Kidney capillary endothelial cell (primary cell): ENCODE measurements at regions not wholly inside any gene's neighbourhood (a gene's known extent, or its start where the extent isn't known, plus 50 kb on each side); places are given as distances from the start of the nearest gene placed in this dataset.

Experiments
- DNase-seq: peaks from one replicate; pipeline ENCODE4 v3.0.0-alpha.2; 2018; ENCODE audit warnings: low spot score

DNA sequence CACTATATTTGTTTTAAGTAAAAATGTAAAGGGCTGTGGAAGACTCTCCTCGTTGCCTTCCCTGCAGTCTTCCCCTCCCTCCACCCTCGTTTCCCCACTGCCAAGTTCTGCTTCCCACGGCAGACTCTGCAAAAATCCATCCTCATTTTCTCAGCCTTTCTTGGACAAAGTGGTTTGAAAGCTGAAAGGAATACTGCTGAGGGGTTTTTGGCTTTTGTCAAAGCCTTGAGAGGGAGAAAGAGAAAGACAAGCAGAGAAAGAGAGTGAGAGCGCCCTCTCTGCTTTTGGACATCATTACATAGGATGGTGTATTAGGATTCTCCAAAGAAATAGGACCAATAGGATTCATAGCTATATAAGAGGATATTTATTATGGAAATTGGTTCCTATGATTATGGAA, 455.9 kb upstream of the SOX11 start:
- no peak for DNase-seq

DNA sequence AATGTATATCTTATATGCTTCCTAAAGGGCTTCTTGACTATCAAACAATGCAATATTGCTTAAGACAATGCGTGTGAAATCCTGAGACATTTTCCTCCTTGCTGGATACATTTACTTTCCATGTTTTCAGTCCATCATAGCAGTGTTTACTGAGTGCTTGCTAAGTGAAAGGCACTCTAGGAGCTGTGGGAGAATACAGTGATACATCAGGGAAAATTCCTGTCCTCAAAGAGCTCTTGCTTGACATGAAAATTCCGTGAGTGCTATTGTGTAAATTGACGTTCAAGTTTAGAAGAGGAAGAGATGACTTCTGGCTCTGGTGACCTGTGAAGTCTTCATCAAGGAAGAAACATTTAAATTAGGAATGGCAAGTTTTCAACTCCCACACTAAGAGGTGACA, 449.4 kb upstream of the SOX11 start:
- no peak for DNase-seq

DNA sequence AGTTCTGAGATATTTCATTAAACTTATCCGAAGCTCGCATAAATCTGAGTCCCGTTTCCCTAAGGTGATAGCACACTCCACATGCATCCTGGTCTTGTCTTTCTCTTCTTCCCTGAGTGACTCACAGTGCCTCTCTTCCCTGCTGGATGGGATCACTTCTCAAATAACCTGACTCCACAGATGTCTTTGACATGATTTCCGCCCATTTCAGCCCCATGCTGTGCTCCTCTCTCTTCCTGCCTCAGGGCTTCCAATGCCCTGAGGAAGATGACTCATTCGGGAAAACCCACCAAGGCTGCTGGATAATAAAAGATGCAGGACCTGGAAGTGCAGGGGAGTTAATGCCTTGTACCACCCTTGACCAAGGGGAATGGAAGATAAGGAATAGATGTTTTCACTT, 441.7 kb upstream of the SOX11 start:
- DNase-seq: peak; percentile 73

DNA sequence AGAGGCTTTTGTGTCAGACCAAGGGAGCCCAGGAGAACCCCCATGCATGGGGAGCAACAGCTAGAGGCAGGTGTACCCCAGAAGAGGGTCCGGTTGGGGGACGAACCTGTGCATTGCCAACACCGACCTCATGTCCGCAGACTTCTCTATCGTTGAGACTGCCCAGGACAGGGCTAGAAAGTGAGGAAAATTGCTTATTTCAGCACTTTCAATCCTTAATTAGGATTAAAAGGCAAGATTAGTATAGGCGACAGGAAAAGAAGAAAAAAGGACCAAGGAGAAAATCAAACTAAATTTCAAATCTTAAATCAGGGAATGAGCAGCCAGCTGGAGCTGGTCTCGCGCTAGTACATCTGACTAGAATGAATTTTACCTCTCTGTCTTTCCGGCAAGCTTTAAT, 438.9 kb upstream of the SOX11 start:
- no peak for DNase-seq

DNA sequence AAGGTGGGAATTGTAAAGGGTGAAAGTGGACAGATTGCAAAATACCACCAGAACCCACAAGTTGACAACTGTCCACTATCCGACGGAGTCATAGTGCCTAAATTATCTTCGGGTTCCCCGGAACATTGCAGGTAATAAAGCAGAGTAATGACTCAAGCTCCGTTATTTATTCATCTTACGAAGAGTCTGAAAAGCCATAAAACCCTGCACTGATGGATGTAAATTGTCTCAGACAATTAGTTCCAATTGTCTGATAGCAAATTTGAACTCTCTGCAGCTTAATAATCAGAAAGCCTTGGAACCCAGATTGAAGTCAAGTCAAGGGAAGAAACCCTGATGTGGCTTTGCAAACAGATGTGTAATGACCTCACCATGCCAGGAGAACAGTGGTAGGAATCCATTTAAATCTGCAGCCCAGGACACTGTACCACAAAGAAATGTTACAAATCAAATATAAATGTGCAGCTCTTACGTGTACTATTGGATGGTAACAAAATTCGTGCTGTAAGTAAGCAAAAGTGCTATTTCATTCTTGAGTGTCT, 437.3 kb upstream of the SOX11 start:
- no peak for DNase-seq

DNA sequence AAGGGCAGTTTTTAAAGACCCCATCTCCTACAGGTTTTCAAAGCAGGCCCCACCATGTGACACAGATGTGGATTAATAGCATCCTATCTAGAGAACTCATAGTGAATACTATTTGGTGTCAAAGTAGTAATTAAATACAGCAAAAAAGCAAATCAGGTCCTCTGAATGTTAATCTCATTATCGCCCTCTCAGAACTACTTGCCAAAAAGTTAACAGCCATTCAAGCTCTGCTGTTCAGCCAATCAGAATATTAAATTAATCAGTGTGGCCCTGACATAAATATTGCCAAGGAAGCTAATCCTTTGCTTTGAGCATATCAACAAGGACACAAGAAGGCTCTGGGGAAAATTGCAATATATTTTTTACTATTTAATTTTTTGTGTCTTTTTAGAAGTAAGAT, 428.9 kb upstream of the SOX11 start:
- DNase-seq: no peak

DNA sequence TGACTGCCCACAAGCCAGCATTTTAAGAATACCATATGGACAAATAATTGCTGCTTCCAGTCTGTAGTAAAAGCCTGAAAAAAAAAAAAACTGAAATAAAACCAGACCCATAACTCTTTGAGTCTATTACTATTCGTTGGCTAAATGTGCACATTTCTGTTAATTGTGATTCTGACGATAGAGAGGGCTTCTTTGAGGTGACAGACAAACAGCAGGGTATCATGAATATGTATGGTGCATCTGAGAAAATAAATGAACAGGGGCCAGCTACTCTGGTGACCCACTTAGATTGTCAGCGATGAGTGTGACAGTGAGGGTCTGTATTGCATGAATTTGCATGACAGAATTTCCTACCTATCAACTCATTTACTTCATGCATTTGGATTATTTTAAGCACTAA, 427.8 kb upstream of the SOX11 start:
- DNase-seq: no peak

DNA sequence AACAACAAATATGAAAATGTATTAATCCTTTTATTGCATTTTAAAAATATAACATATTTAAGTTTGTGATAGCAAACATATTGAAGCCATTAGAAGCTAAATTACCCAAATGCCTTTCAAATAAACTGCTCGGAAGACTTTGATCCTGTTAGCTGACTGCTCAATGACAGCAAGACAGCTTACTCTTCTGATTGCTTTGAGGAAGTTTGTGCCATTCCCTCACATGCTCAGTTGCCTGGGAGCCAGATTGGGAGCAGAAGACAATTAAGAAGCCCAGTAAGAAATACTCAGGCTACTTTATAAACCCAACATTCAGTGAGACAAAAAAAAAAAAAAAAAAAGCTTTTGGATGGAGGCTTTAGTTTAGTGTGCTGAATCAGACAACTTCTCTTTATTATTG, 407.1 kb upstream of the SOX11 start:
- no peak for DNase-seq

DNA sequence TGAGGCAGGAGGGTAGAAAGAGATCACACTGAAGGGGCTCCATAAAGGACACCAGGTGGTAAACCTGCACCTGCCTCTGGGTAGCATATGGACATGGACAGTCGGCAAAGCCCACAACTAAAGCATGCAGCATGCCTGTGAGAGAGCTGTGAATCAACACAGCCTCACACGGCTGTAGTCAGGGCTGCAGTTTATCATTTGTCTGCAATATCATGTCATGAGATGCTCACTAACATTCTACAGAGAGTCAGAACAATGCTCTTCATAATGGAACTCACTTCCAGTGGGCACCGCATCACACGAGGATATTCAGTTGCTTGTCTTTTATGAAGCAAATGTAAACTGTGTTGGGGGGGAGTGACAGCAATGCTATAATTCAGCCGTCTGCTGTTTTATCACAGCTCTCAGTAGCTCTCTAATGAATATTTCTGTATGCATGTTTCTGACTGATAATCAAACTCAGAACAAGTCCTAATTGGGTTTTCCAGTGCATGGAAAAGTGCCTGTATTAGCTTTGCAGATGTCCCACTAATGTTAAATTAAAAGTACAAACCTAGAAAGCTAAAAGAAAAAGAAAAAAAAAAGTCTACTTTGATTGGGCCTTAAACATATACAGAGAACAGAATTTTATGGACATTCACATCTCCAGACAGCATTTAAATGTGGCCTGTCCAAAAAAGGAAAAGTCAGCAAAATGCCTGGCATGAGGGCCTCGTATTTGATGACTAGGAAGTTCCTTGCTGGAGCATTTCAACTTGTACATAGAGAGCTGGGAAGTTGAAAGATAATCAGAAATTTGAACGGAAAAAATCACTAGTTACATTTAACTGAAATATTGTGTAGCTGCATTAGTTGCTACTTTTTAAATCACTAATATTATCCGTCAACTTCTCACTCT, 406.1 kb upstream of the SOX11 start:
- DNase-seq: no peak

DNA sequence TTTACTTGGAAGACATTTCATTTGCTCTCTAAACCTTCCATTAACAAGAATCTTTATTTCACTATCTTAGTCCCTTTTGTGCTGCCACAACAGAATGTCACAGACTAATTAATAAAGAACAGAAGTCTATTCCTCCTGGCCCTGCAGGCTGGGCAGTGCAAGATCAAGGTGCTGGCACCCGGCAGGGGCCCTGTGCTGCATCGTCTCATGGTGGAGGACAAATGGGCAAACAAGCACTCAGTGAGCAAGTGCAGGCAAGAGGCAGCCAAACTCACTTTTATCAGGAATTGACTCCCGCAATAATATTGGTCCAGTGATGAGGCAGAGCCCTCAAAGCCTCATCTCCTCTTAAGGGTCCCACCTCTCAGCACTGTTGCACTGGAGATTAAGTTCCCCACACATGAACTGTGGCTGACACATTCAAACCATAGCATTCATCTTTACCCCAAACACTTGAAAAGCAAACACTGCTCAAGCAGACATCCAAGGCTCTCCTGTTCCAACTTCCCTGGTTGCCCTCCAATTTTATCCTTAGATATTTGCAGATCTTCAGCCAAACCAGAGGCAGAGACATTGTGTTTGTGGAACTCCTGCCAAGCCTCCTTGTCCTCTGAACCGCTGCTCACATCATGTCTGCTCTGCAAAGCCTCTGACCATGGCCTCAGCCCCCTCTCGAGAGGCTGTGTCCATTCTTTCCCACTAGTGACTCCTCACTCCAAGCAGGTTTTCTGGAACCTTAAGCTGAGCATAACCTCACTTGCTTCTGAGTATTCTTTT, 404.4 kb upstream of the SOX11 start:
- no peak for DNase-seq

DNA sequence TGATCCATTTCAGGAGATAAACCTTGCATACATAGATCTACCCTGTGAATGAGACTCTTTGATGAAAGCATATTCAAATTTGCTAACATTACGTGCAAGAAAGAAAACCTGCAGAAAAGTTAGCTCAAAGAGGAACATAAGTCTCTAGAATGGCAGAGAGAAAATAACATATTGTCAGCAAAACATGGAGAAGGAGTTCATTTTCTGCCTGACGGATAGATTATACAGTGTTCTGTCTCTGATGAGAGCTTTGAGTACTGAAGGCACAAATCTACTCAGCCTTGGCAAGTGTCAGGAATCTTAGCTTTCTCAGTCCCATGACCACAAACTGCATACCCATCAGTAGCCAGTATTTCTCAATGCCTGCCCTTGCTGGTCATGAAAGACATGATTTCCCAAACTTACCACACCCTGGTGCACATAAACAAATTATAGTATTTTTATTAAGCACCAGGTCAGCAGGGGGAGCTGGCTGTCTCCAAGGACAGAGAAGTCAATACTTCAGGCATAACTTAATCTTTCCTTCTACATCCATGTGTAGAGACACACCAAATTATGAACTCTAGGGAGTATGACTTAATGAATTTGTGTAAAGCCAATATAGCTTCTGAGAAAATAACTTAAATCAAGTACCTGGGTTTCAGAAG, 401.2 kb upstream of the SOX11 start:
- no peak for DNase-seq

DNA sequence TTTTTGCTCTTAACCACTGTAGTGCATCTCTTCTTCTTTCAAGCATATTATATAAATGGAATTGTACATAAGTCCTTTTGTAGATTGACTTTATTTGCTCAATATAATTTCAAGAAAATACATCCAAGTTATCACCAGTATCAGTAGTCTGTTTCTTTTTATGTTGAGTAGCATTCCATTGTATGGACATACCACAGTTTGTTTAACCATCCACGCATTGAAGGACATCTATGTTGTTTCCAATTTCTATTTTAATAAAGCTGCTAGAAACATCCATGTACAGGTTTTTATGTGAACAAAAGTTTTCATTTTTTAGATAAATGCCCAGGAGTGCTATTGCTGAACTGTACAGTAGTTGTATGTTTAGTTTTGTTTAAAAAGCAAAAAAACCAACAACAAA, 387.5 kb upstream of the SOX11 start:
- DNase-seq: no peak

DNA sequence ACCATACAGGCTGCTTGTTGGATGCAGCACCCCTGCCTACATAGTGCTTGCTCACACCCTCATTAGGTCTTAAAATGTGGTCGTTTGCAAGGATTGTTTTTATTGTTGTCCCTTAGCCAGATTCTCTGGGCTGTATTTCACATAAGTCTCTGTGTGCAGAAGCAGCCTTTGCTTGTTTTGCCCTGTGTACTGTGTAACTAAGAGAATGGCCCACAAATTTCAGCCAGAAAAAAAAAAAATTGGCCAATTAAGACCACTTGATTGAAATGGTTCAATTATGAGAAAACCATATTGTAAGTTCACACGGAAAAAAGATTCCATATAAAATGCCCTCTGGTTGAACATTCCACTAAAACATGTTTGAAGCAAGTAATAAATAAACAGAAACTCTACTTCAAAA, 377.1 kb upstream of the SOX11 start:
- DNase-seq: no peak

DNA sequence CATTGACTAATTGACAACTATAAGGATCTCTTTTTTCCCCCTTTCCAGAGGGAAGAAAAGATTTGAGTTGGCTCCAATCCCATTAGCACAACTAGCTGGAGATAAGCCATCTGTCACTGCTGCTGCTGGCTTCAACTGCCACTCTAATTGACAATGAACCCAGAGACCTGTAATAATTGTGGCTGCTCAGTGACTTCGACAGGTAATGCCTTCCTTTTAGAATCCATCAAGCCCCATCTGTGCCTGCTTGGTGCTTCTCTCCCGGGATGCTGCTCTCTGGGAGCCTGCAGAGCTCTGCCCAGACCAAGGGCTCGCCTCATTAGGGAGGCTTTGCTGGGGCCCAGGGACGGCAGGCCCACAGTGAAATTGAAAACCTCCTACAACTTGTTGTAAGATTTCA, 376.7 kb upstream of the SOX11 start:
- DNase-seq: no peak

DNA sequence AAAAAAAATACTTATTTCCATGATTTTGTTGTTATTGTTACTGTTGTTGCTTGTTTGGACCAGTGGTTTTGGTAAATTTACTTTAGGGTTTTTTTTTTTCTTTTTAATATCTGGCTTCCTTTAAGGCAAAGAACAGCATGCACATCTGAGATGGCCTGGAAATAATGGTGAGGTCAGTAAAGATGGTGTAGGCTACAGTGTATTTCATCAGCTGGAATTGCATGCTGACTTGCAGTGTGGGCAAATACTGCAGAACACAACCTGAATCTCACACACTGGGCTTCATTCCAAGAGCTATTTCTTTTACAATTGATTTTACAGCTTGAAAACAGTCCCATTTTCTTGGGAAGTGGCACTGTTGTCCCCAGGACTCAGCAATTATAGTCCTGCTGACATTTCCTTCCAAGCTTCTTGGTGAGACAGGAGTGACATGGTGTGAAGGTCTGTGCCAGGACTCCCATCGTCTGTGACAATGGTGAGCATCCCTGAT, 376.1 kb upstream of the SOX11 start:
- no peak for DNase-seq

DNA sequence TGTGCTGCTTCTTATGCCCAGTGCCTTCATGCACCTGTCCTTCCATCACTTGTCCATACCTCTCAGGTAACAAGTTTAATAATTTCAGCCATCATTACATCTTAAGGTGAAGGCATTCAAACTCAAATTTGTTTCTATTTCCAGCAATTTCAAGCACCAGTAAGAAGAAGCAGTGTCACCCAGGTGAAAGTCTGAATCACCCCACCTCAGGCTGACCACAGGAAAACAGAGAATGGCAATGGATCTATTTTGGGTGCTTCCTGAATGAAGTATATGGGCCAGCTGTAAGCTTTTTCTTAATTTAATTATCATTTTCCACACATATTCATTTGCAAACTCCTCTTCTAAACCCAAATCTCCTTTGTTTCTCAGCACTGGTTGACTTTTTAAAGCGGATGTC, 372.7 kb upstream of the SOX11 start:
- DNase-seq: no peak

DNA sequence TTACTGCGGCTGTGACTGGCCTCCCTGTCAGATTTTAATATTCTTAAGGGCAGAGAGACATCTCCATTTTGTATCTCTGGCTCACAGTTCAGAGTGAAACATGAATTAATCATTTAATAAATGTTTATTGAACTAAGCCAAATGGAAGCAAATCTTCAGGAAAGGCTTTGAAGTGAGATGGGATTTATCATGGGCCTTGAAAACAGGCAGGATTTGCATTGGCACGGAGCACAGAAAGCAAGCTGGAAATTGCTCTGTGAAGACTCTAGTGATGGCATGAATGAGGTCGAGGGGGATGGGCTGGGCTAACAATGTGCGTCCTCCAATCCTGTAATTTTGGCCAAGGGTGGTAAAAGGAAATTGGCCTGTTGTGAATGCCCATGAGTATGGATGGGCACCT, 369.8 kb upstream of the SOX11 start:
- no peak for DNase-seq

DNA sequence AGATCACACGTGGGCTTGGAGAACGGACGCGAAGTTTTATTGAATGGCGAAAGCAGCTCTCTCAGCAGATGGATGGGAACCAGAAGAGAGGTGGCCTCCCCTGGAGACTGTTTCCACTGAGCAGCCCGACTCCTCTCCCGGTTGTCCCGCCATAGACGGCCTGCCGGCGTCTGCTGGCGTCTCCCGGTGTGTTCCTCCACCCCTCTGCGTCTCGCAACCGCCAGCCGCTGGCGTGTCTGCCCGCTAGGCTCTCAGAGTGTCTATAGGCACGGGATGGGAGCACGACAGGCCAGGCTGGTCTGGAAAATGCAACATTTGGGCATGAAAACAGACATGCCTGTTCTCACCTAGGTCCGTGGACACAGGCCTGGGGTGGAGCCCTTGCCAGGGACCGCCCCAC, 366.7 kb upstream of the SOX11 start:
- DNase-seq: no peak

DNA sequence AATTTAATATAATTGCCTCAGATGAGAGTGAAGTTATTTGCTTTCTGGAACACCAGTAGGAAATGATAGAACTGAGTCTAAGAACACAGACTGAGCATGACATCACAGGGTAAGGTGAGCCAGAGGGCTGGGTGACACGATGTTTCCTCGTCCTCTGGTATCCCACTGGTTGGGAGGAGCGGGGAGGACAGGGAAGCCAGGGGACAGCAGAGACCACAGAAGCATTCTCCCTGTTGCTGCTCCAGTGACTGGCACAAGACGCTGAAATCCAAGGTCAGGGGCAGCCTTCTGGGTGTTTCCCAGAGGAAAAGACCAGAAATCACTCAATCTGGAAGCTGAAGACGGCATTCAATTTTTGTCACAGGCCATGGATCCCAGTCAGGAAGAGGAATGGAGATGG, 363.4 kb upstream of the SOX11 start:
- DNase-seq: no peak

DNA sequence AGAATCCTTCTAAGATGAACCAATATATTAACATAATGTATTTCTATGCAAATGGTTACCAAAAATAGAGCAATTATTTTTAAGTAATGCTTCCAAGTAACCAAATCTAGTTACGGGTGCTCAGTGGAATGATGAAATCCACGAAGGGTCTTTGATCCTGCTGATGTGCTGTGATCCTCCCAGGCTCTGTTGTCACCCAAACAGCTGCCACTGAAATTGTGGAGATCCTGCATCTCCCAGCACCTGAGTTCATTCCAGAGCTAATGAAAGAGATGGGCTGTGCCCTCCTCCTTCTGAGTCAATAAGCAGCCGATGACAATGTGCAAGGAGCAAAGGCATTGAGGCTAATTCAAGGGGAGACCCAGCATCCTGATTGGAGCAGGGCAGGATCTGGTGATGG, 362.4 kb upstream of the SOX11 start:
- DNase-seq: no peak

DNA sequence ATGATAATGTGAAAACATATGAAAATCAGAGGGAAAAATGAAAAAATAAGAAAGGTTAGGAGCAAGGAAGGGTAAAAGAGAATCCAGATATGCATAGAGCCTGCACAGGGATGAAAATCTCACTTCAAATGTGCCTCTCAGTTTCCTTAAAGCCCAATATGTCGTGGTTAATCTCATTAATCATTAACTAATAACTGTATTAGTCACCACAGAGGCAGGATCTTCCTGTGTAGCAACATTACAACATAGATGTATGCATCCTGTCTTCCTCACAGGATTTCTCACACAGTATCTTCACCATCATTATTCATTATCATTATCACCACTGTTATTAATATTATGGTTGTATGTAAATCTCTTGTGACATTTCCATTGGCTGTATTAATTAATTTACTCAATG, 361.2 kb upstream of the SOX11 start:
- DNase-seq: peak; percentile 9

DNA sequence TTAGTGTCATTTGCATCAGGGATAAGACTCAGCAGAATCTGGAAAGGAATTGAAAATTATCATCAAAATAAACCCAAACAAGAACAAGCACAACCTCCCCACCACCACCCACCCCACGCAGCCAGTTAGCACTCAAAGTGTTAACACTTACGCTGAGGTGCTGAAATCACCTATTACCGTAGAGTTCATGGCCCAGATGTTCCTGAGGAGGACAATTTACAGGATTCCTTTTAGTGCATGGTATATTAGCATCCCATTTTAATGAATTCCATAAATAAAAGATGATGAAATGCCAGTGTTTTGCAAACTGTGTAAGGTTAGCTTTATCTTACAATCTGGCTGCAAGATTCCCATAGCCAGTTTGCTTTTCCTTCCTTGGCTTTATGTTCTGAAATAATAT, 359.3 kb upstream of the SOX11 start:
- DNase-seq: no peak

DNA sequence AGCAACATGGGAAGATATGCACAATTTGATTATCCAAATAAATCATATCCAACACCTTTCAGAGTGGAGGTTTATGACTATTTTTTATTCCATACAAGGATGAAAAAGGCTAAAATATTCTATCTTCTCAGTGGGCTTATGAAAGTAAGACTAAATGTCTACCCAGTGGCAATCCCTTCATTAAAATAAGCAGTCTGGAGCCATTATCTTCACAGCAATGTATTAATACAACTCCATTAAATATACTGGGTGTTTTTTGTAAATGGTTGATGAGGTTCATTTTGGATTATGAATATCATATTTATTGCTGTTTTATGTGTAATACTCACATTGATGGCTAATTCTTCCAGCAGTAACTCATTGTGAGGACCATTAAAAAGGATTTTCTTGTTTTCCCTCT, 352.7 kb upstream of the SOX11 start:
- DNase-seq: no peak
